ENCODE measurements at regions not wholly inside any gene's neighbourhood (a gene's known extent, or its start where the extent isn't known, plus 50 kb on each side); places are given as distances from the start of the nearest gene placed in this dataset.

GRCh38 chr16:13806671-13807070, 113.3 kb upstream of the ERCC4 start:
- no peak overlapping the region for H3K27ac ChIP-seq (ENCODE audit: insufficient read depth, low read length)
- in situ Hi-C loops (cut with MboI; ENCODE audit: low sequenced_read_pairs) (no loop called here), dilution Hi-C loops (cut with HindIII; ENCODE audit: low sequenced_read_pairs, unreplicated experiment) (no loop called here), intact Hi-C loops (cut with micrococcal nuclease) (no loop called here)
- DNase-seq (no peak), ATAC-seq (ENCODE audit: low read depth) (no peak)
- no peak overlapping the region for H3K4me3 ChIP-seq (ENCODE audit: insufficient read depth, low read depth, low read length)
- no peak overlapping the region for H3K14ac ChIP-seq (replicated peaks; ENCODE audit: low read depth, low read length)
- no peak overlapping the region for H2BK5ac ChIP-seq (ENCODE audit: low read depth, low read length, poor library complexity, severe bottlenecking)
- H3K56ac ChIP-seq (ENCODE audit: extremely low read depth, insufficient read depth, low read length), result no peak overlapping the region
- no peak for TF ChIP-seq CEBPB (IDR thresholded peaks at IDR 0.05; ENCODE audit: low read depth, low read length)
- TF ChIP-seq MXI1 (IDR thresholded peaks at IDR 0.05; ENCODE audit: borderline replicate concordance, low read depth, low read length), result no peak
- TF ChIP-seq NFE2L2 (IDR thresholded peaks at IDR 0.05; ENCODE audit: low read depth, low read length), result no peak
- no peak for TF ChIP-seq POLR2A (IDR thresholded peaks at IDR 0.05; ENCODE audit: low read depth, low read length)
- no peak for TF ChIP-seq RFX5 (IDR thresholded peaks at IDR 0.05; ENCODE audit: low read depth, low read length)
- TF ChIP-seq CTCF (conservative IDR thresholded peaks at IDR 0.05; ENCODE audit: low read depth, low read length), result no peak
- no peak overlapping the region for H3K4ac ChIP-seq (ENCODE audit: low read depth, low read length)
- no peaks in the 10 kb centered on the region for H3K4me1 ChIP-seq (ENCODE audit: control insufficient read depth, insufficient read depth, low read length)
- WGBS, 2 experiments (ENCODE audit: extremely low coverage in 2 of 2, insufficient read length in 1 of 2), result no CpG with 5 or more reads among the region's 5 CpGs
- H3K79me1 ChIP-seq (ENCODE audit: low read depth in 1 of 2, low read length in 2 of 2), result no peaks in the 10 kb centered on the region
- no peak overlapping the region for H2AK9ac ChIP-seq (replicated peaks; ENCODE audit: low read depth, low read length, poor library complexity)
- no peak overlapping the region for H3K18ac ChIP-seq (ENCODE audit: low read depth, low read length)
- no peak overlapping the region for H3K23ac ChIP-seq (ENCODE audit: low read depth, low read length)
- H2AFZ ChIP-seq (replicated peaks; ENCODE audit: low read length, poor library complexity), result no peak overlapping the region
- H3K4me2 ChIP-seq (ENCODE audit: low read depth, low read length), result no peak overlapping the region
- ChIA-PET CTCF (no interaction called here), POLR2A (ENCODE audit: unreplicated experiment) (no interaction called here)
- H4K91ac ChIP-seq (ENCODE audit: insufficient read depth, low read depth, low read length), result no peak overlapping the region
- no peak overlapping the region for H2BK15ac ChIP-seq (ENCODE audit: low read depth, low read length)
- H3K36me3 ChIP-seq (ENCODE audit: control insufficient read depth, insufficient read depth, low read length), result no peaks in the 10 kb centered on the region
- H3K9ac ChIP-seq (ENCODE audit: low read depth, low read length), result no peak overlapping the region
- H2BK20ac ChIP-seq (ENCODE audit: low read depth, low read length), result no peak overlapping the region
- no peaks in the 10 kb centered on the region for H3K27me3 ChIP-seq (ENCODE audit: control insufficient read depth, insufficient read depth, low read length)
- no peak overlapping the region for H4K8ac ChIP-seq (ENCODE audit: low read depth in 2 of 2, low read length in 2 of 2)
- no peak overlapping the region for H2BK120ac ChIP-seq (ENCODE audit: low read depth, low read length)
- H4K20me1 ChIP-seq (ENCODE audit: insufficient read depth, low read length), result no peaks in the 10 kb centered on the region
- BruUV-seq (replicated peaks), result no TSS peak
- peaks cover 4% of the 10 kb centered on the region; the same call in 1 of the 2 replicates for H3K9me3 ChIP-seq (ENCODE audit: control insufficient read depth, insufficient read depth, low read length)
- H2AK5ac ChIP-seq (ENCODE audit: low read depth, low read length), result no peak overlapping the region
- H3K9me1 ChIP-seq (ENCODE audit: insufficient read depth, low read length), result no peaks in the 10 kb centered on the region
- no peak overlapping the region for H4K5ac ChIP-seq (ENCODE audit: low read depth, low read length)

All from IMR-90 (cell line).